GM18505 (cell line): ENCODE measurements at regions not wholly inside any gene's neighbourhood (a gene's known extent, or its start where the extent isn't known, plus 50 kb on each side); places are given as distances from the start of the nearest gene placed in this dataset.

ENCODE experiments used
- ATAC-seq: cut with Tn5 transposase; IDR thresholded peaks from one replicate; pipeline ENCODE4 v1.9.1; 2021; ENCODE audit not compliant: unreplicated experiment
- POLR2A ChIP-seq: IDR thresholded peaks from 4 replicates; pipeline ENCODE4 v1.6.1; 2011; ENCODE audit warnings: borderline replicate concordance; ENCODE audit not compliant: insufficient read depth, insufficient read length; ENCODE audit errors: extremely low read depth

GRCh38 chr12:86669010-86669409 lies 412.8 kb upstream of the MGAT4C start:
- no peak for ATAC-seq
- no peak for TF ChIP-seq POLR2A

- no peak for TF ChIP-seq POLR2A
- ATAC-seq: no peak
These were observed 410.1 kb upstream of the MGAT4C start for GRCh38 chr12:86666316-86666715.

GRCh38 chr12:86663716-86664115 lies 407.5 kb upstream of the MGAT4C start:
- no peak for TF ChIP-seq POLR2A
- no peak for ATAC-seq

GRCh38 chr12:86663173-86663572 lies 407.0 kb upstream of the MGAT4C start:
- ATAC-seq: no peak
- no peak for TF ChIP-seq POLR2A

GRCh38 chr12:86662464-86662863 lies 406.3 kb upstream of the MGAT4C start:
- no peak for ATAC-seq
- TF ChIP-seq POLR2A: no peak

- ATAC-seq: no peak
- no peak for TF ChIP-seq POLR2A
These were observed 404.4 kb upstream of the MGAT4C start for GRCh38 chr12:86660488-86661147.

DNA sequence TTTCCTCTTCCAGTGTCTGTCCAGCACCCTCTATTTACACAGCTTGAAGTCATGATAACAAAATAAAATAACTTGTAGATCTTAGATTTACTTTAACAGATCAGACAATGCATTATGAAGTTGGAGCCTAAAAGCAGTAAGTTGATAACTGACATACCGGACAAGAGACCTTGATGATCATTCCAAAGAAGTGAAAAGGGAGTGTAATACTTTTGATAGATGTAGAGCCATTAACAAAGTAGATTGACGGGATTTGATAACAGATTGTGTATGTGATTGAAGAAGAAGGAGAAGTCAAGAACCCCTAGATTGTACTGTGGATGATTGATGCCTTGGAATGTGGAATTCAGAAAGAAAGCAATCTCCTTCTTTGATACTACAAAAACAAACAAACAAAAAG lies 403.8 kb upstream of the MGAT4C start:
- ATAC-seq: no peak

DNA sequence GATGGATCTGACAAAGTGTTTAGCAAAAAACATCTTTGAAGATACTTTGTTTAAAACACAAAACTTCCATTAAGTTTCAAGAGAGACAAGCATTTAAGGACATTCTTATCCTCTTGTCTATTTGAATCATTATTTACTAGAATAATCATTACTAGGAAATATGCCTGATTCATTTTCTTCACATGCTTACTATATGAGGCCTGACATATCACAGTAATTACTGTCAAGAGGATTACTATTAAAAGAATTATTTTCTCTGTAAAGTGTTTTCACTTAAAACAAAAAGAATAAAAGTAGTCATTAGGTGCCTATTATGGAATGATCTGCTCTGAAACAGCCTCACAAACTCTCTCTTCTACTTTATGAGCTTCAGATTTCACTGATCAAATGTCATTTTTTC lies 402.1 kb upstream of the MGAT4C start:
- ATAC-seq: no peak
- no peak for TF ChIP-seq POLR2A

More for the DNA sequence above, 403.8 kb upstream of the MGAT4C start:
- no peak for TF ChIP-seq POLR2A

GRCh38 chr12:86647800-86648199 lies 391.6 kb upstream of the MGAT4C start:
- no peak for TF ChIP-seq POLR2A
- ATAC-seq: no peak

DNA sequence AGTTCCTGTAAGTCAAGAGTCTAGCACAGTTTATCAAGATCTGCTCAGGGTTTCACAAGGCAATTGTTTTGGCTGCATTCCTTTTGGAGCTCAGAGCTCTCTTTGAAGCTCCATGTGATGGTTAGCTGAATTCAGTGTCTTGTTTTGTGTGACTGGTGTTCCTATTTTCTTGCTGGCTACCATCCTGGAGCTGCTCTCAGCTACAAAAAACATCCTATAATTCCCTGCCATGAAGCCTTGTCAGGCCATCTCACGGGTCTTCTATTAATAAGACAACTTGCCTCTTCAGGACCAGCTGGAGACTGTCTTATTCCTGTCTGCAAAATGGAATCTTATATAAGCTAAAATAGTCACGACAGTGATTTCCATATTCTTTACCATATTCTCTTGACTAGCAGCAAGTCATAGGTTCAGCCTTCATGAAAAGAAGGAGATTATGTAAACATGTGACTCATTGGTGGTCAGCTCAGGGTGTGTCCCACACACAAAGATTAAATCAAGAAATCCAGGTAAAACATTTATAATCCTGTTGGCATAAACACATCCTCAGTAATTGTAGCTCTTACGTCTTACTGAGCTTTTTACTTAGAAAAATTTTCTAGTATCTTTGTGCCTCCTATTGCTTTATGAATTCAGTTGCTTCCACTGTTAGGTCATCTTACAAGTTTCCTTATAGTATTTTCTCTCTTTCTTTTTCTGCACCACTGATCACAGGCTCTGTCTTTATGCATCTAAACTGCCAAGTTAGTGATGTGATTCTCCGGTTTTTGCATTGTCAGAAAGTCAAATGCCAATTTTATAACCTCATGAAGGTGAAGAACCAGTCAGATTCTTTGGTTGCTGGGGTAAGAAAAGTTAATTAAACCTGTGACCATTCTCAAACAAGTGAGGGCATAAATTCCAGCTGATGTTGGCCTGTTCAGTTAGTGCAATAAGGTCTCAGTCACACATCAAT lies 378.5 kb upstream of the MGAT4C start:
- no peak for TF ChIP-seq POLR2A
- no peak for ATAC-seq

GRCh38 chr12:86627001-86627400 lies 370.8 kb upstream of the MGAT4C start:
- ATAC-seq: no peak
- no peak for TF ChIP-seq POLR2A

DNA sequence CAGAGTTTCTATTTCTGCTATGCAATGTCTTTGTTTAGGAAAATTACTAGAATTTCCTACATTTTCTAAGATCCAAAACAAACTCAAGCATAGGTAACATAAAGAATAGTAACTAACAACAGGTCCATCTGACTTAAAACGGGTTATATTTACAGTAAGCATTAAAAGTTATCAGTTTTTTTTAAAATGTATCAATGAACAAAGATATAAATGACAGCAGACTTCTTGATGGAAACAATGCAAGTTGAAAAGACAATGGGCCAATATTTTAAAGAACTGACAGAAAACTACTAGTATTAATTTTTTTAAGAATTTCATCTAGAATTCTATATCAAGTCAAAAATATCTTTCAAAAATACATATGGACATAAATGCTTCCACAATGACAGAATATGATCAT lies 367.1 kb upstream of the MGAT4C start:
- TF ChIP-seq POLR2A: no peak
- ATAC-seq: no peak

DNA sequence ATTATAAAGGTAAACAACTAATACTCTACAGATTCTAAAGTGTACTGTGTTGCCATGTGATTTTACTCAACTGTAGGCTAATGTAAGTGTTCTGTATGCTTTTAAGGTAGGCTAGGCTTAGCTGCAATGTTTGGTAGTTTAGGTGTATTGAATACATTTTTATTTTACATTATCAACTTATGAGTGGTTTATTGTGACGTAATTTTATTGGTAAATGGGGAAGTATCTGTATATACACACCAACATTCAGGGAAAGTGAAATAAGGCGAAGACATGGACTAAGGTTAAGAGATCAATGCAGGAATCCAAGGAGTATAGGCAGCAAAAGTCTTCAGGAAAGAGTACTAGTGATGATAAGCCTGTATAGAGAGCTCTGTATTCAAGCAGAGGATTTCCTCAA lies 365.8 kb upstream of the MGAT4C start:
- TF ChIP-seq POLR2A: no peak
- ATAC-seq: no peak

DNA sequence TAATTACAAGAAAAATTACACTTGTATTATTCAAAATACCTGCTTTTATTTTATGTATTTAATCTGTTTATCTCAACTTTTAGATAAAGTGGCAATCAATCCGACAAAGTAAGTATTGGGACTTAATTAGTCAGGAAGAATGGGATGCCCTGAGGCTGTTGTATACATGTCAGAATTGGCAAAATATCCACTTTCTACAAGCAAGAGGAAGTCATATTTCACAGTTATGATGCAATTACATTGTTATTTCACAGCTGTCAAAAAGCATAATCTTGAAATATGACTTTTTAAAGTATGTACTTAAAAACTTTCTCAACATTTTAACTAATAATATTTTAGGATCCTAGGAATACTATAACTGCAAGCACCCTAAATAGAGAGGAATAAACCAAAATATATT lies 357.1 kb upstream of the MGAT4C start:
- no peak for ATAC-seq
- TF ChIP-seq POLR2A: no peak
